Heart left ventricle (tissue), 16 donors: ENCODE measurements at regions not wholly inside any gene's neighbourhood (a gene's known extent, or its start where the extent isn't known, plus 50 kb on each side); places are given as distances from the start of the nearest gene placed in this dataset.
"Not testable (repeated sequence)": the region's sequence is repeated elsewhere in the genome, so short reads cannot be mapped to it uniquely, and the experiment has no call there.

Source experiments
- ATAC-seq, 4 donors: fragments of 200-7000 bp; cut with Tn5 transposase; one replicate each; pipeline ENCODE4 v1.9.1; 2020 to 2022; ENCODE audit warnings: moderate library complexity in 4 of 4, mild to moderate bottlenecking in 3 of 4, moderate number of reproducible peaks in 1 of 4
- DNase-seq, 5 donors: peaks; one replicate each; pipeline ENCODE4 v3.0.0-alpha.2; 2020
- H3K27ac ChIP-seq, 12 donors: fragments of 200-600 bp; sonication (generic) in 4 of 12; one replicate each; pipeline versions ENCODE4 v1.5.0 to v1.8.0; 2016 to 2022; ENCODE audit warnings: mild to moderate bottlenecking in 2 of 12
- H3K27me3 ChIP-seq, 9 donors: fragments of 200-600 bp; sonication (generic) in 2 of 9; one replicate each; pipeline versions ENCODE4 v1.5.1 to v1.8.0; 2016 to 2022; ENCODE audit warnings: mild to moderate bottlenecking in 3 of 9
- H3K36me3 ChIP-seq, 9 donors: fragments of 200-600 bp; sonication (generic) in 2 of 9; one replicate each; pipeline versions ENCODE4 v1.5.0 to v1.8.0; 2018 to 2022; ENCODE audit warnings: mild to moderate bottlenecking in 2 of 9
- H3K4me1 ChIP-seq, 12 donors: fragments of 200-600 bp; sonication (generic) in 4 of 12; one replicate each; pipeline versions ENCODE4 v1.5.0 to v1.8.0; 2016 to 2022; ENCODE audit warnings: mild to moderate bottlenecking in 3 of 12
- H3K4me3 ChIP-seq, 12 donors: fragments of 200-600 bp; sonication (generic) in 4 of 12; one replicate each; pipeline versions ENCODE4 v1.5.0 to v1.8.0; 2017 to 2022; ENCODE audit warnings: mild to moderate bottlenecking in 9 of 12, moderate library complexity in 4 of 12
- H3K9me3 ChIP-seq, 12 donors: fragments of 200-600 bp; sonication (generic) in 4 of 12; one replicate each; pipeline versions ENCODE4 v1.5.0 to v1.8.0; 2016 to 2022; ENCODE audit warnings: mild to moderate bottlenecking in 1 of 12
- POLR2A ChIP-seq, 2 donors: fragments of 450-650 bp; IDR thresholded peaks; one replicate each; pipeline ENCODE4 v1.6.1; 2017; ENCODE audit warnings: antibody characterized with exemption in 2 of 2, mild to moderate bottlenecking in 2 of 2, moderate library complexity in 2 of 2
- WGBS, 4 donors: extraction: QIAGEN DNeasy Blood & Tissue Kit in 2 of 4; methylation state at CpG; one replicate each; pipeline versions ENCODE4 v1.1.5 to v1.1.7; 2013 to 2018; 5-methylcytosine and 5-hydroxymethylcytosine counted together
- intact Hi-C, 10 donors: fragments of 100-400 bp; cut with DNase I; formaldehyde crosslinking; loops; one replicate each; pipeline versions ENCODE4 v1.11.1 to v1.14.2; 2022
- TF ChIP-seq, protein P1 (sequence below), 12 donors: fragments of 200-600 bp; sonication (generic) in 4 of 12; IDR thresholded peaks; one replicate each; pipeline versions ENCODE4 v1.5.0 to v1.8.0; 2018 to 2022; ENCODE audit warnings: antibody characterized with exemption in 12 of 12, mild to moderate bottlenecking in 5 of 12
- donor health status: ischemic (EF 13 %, LVEDD 7.1; RV severe dilation, severe dysfunction).
- donor health status: healthy with polysubstance abuse.
- donor health status: DM: no; HTN: yes; CAD: no.
- donor health status: DM: no; HTN: no; CAD: no.
- donor health status: ischemic (EF 25% LVEDD 6.9; RV normal size, moderate dysfunction).
- donor health status: ischemic (EF 25% LVEDD 5.7; RV mildly dilated, moderate dysfunction).
- donor health status: healthy.
- donor health status: DM: yes; HTN: yes; CAD: no.
- donor health status: ischemic (EF 35%, LVEDD 5.7; RV mildly dilated, moderate dysfunction).
- donor health status: nonischemic (EF 11% LVEDD 7.7; RV severe dilation, severe dysfunction).
- donor health status: DM: yes; HTN: yes; CAD: no.
- donor health status: PGD.
- donor health status: ischemic (EF 29% LVEDD 5.4; RV normal size, mild dysfunction).
- donor health status: nonischemic (EF 23%, LVEDD 6.1; RV moderate dilation, normal function).

DNA sequence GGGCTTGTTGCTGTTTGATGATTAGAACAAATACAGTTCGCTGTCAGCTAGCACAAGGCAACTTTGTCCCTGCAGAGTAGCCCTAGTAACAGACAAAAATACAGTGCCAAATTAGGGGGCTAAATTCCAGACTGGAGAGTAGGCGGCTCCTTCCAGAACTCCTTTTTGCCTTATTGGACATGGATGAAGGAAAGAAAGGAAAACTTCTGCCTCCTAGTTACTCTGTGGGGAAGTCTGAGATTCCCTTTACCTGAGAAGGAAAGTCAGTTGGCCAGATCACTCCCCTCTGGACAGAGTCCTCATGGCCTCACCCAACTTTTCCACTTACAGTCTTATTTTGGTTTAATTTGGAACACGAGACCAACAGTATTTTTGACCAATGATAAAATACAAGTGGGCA lies 140.5 kb upstream of the ADAMTS3 start:
- 52 to 78% (median 66%) methylated on average over 3 of the region's 3 CpGs for WGBS, 4 donors
- TF ChIP-seq, protein P1, sequence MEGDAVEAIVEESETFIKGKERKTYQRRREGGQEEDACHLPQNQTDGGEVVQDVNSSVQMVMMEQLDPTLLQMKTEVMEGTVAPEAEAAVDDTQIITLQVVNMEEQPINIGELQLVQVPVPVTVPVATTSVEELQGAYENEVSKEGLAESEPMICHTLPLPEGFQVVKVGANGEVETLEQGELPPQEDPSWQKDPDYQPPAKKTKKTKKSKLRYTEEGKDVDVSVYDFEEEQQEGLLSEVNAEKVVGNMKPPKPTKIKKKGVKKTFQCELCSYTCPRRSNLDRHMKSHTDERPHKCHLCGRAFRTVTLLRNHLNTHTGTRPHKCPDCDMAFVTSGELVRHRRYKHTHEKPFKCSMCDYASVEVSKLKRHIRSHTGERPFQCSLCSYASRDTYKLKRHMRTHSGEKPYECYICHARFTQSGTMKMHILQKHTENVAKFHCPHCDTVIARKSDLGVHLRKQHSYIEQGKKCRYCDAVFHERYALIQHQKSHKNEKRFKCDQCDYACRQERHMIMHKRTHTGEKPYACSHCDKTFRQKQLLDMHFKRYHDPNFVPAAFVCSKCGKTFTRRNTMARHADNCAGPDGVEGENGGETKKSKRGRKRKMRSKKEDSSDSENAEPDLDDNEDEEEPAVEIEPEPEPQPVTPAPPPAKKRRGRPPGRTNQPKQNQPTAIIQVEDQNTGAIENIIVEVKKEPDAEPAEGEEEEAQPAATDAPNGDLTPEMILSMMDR (IDR thresholded peaks at IDR 0.05) = no peak
- no peak for TF ChIP-seq POLR2A (IDR thresholded peaks at IDR 0.05)
- ATAC-seq = no peak
- H3K4me3 ChIP-seq = no peak overlapping the region
- DNase-seq = no peak
- no peak overlapping the region for H3K27ac ChIP-seq
- H3K4me1 ChIP-seq = no peaks in the 10 kb centered on the region
- intact Hi-C loops = loop anchor here in 6 of 10 donors (10.0 kb wide), 6 partner anchors 195 to 1425 kb away; no protein-coding TSS in a partner anchor
- H3K9me3 ChIP-seq = no peaks in the 10 kb centered on the region
- no peaks in the 10 kb centered on the region for H3K27me3 ChIP-seq
- H3K36me3 ChIP-seq = no peaks in the 10 kb centered on the region

DNA sequence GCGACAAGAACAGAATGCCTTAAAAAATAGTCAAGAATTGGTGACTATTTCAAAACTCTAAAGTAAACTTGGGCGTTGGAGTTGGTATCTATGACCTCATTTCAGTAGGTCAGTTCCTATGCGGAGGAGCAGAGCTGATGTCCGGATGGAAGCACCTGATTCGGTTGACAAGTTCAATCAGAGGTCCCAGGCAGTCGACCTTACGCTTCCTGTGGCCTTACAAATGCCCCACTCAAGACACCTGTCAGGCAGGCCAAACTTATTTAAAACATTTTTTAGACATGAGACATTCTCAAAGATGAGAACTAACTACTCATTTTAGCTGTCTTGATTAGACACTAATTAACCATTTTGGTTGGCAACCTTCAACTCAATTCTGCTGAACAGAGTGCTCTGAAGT lies 137.7 kb upstream of the ADAMTS3 start:
- intact Hi-C loops = loop anchor here in 6 of 10 donors (10.0 kb wide), 6 partner anchors 198 to 1428 kb away; no protein-coding TSS in a partner anchor
- Histone ChIP-seq H3K4me1 (no peaks in the 10 kb centered on the region), H3K27me3 (no peaks in the 10 kb centered on the region), H3K4me3 (no peak overlapping the region), H3K27ac (no peak overlapping the region), H3K36me3 (no peaks in the 10 kb centered on the region), H3K9me3 (no peaks in the 10 kb centered on the region)
- ATAC-seq = no peak
- WGBS, 4 donors = 63 to 73% (median 67%) methylated on average over 7 of the region's 7 CpGs
- no peak for TF ChIP-seq POLR2A (IDR thresholded peaks at IDR 0.05)
- TF ChIP-seq, protein P1 (IDR thresholded peaks at IDR 0.05) = no peak
- no peak for DNase-seq

DNA sequence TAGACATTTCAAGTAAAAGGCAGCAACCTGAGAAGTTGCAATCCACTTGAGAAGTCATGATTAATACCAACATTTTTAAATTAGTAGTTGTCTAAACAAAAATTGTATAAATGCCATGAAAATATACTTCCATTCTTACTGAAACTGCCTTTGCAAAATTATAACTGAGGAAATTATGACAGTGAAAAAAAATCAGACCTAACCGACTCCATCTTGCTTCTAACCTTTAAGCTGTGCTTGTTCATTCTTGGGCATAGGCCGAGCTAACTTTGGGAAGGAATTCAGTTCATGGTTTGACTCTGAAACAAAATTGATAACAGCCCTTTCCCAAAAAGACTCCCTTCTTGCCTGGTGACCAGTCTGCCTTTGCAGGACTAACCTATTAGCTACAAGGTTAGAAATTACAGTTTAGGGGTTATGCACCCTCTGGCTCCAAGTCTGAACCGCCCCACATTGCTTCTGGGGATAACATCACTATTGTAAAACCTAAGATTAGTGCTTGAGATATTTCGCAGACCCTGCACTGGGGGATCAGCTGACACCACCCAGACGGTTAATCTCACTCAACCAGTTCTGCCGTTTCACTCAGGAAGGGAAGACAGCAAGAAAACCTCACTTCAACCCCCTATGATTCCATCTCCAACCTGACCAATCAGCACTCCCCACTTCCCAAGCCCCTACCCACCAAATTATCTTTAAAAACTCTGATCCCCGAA lies 136.1 kb upstream of the ADAMTS3 start:
- intact Hi-C loops = loop anchor here in 9 of 10 donors (5.0 to 10.0 kb wide), 9 partner anchors 198 to 1430 kb away; no protein-coding TSS in a partner anchor
- not testable (repeated sequence) for H3K36me3 ChIP-seq, H3K9me3 ChIP-seq, H3K4me1 ChIP-seq, ATAC-seq, H3K27ac ChIP-seq, DNase-seq, H3K27me3 ChIP-seq, H3K4me3 ChIP-seq
- 62 to 73% (median 66%) methylated on average over 7 of the region's 7 CpGs for WGBS, 4 donors

DNA sequence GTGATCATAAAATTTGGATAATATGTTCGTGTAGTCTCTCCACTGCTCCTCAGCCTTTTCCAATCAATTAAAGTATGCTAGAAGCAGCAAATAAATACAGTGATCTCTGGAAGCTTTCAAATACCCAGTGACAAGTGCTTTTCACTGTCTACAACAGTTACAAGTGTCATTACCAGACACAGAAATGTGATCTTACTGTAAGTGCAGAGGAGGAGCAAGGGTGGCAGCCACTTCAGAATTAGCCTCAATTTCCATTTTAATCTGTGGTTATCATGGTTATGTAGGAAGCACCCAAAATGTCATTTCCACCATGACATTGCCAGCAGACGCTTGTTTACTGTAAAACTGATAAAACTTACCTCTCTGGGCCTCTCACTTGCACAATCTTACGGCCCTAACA lies 133.9 kb upstream of the ADAMTS3 start:
- intact Hi-C loops = loop anchor here in 9 of 10 donors (2.0 to 10.0 kb wide), 10 partner anchors 196 to 1432 kb away; no protein-coding TSS in a partner anchor
- H3K4me1 ChIP-seq = no peaks in the 10 kb centered on the region
- no peak overlapping the region for H3K4me3 ChIP-seq
- no peaks in the 10 kb centered on the region for H3K9me3 ChIP-seq
- no peaks in the 10 kb centered on the region for H3K36me3 ChIP-seq
- TF ChIP-seq, protein P1 (IDR thresholded peaks at IDR 0.05) = no peak
- no peak for TF ChIP-seq POLR2A (IDR thresholded peaks at IDR 0.05)
- H3K27ac ChIP-seq = no peak overlapping the region
- ATAC-seq (no peak), DNase-seq (no peak)
- no peaks in the 10 kb centered on the region for H3K27me3 ChIP-seq
- whole genome bisulfite sequencing, 4 donors = 70 to 76% (median 73%) methylated on average over 3 of the region's 3 CpGs
